HG03432 (cell line): ENCODE measurements at regions not wholly inside any gene's neighbourhood (a gene's known extent, or its start where the extent isn't known, plus 50 kb on each side); places are given as distances from the start of the nearest gene placed in this dataset.
"Not testable (repeated sequence)": the region's sequence is repeated elsewhere in the genome, so short reads cannot be mapped to it uniquely, and the experiment has no call there.

Source experiments
- ATAC-seq: cut with Tn5 transposase; IDR thresholded peaks from one replicate; pipeline ENCODE4 v1.9.1; 2021; ENCODE audit warnings: mild to moderate bottlenecking, moderate library complexity; ENCODE audit not compliant: unreplicated experiment

DNA sequence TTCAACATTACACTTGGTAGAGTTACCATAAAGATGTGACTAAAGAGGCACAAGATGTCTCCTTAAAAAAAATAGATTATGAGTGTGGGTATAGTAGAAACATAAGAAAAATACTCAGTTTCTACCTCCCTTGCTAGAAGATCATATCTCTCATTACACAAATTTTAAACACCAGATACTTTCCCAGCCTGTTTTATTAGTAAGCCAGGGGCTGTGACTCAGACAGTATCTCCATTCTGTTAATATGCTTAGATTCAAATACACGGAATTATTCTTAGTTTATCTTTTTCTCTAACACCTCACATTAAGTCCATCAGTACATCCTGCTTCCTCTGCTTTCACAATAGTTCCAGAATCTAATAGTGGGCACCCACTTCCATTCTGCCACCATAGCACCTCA, 561.8 kb upstream of the ADAMTS5 start:
- ATAC-seq: no peak

GRCh38 chr21:27526451-27526850, 559.6 kb upstream of the ADAMTS5 start:
- no peak for ATAC-seq

DNA sequence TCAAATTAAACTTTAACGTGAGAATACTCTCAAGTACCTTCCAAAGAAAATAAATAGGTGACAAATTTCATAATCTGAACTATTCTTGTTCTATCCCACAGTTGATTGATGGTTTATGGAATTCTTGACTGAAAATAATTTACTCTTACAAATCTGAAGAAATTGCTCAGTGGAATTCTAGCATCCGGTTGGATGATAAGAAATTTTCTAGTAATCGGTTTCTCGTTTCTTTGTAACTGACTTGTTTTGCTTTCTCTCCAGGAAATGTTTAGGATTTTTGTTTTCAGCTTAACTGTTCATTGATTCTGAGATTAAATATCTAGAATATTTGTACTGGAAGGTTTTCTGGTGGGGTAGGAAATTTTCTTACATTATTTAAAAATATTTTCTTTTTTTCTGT, 558.9 kb upstream of the ADAMTS5 start:
- no peak for ATAC-seq

DNA sequence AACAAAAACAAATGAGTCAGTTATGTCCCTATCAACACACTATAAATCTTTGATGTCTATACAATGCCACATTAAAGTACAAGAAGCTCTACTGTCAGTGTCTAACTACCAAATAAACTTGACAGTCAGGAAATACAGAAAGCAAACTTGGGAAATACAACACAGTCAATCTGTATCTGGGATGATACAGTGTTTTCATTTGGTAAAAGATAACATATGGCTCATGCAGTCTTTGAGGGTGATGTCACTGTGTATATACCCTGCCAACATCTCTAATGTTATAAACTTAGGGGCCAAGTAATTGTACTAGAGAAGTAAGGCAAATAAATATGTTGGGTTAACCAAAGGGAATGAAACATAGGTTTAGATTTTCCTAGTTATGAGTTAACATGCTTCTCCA, 552.5 kb upstream of the ADAMTS5 start:
- no peak for ATAC-seq

- ATAC-seq: not testable (repeated sequence)
Measured at GRCh38 chr21:27517177-27517576, 550.3 kb upstream of the ADAMTS5 start.

- ATAC-seq: no peak
Measured at GRCh38 chr21:27515676-27516075, 548.8 kb upstream of the ADAMTS5 start.

DNA sequence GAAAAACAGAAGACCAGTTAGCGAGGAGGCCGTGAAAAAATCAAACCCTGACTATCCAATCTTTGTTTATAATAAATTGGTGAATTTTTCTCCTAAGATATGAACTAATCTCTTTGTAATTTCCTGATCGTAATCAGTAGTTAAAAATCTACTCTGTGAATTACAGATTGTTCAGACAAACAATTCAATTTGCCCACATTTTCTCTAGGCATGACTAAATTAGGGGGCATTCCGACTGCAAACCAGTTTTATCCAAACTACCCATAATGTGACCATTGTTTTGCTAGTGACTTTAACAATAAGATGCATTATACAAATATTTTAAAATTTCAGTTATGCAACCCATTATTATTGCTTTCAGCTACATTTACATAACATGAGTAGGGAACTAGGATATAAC, 546.9 kb upstream of the ADAMTS5 start:
- ATAC-seq: no peak

DNA sequence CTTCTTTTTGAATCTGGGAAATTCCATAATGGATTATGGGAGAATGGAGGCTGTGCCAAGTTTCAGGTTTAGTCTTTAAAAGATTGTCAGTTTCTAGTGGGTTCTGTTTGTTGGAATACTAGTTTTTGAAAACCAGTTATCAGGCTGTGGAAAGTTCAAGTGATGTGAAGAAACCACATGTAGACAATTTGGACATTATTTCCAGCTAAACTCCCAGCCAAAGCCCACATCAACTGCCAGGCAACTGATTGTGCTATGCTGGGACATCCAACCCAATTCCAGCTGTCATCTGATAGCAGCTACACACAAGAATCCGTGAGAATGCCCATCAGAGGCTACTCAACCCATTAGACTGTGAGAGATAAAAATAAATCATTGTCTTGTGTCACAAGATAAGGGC, 546.1 kb upstream of the ADAMTS5 start:
- ATAC-seq: no peak

DNA sequence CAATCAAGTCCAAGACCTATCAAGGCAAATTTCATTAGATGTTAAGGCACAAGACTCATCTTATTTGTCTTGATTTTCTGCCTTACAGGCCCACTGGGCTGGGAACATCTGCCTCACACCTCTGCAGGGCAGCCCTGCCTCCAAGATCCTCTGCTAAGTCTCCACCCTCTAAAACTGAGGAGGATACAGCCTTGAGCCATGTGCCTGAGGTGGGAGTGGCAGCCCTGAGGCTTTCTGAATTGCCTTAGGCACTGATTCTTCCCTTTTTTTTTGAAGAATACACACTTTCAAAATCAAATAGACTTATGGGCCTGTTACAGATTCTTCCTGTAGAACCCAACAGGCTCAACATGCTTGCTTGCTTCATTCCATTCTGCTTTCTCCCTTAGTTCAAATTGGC, 544.3 kb upstream of the ADAMTS5 start:
- ATAC-seq: no peak

DNA sequence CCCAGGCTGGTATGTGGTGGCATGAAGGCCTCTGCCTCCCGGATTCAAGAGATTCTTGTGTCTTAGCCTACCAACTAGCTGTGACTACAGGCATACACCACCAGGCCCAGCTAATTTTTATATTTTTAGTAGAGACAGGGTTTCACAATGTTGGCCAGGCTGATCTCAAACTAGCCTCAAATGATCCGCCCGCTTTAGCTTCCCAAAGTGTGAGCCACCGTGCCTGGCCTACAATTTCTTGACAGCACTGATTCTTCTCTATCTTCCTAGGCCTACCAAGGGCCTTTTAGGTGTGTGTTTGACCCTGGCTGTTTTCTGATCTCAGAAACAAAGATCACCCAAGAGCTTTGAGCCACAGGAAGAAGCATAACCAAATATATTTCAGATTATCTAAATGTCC, 540.8 kb upstream of the ADAMTS5 start:
- no peak for ATAC-seq

GRCh38 chr21:27505516-27505915, 538.6 kb upstream of the ADAMTS5 start:
- no peak for ATAC-seq

- ATAC-seq: no peak
Measured at GRCh38 chr21:27502801-27503200, 535.9 kb upstream of the ADAMTS5 start.

DNA sequence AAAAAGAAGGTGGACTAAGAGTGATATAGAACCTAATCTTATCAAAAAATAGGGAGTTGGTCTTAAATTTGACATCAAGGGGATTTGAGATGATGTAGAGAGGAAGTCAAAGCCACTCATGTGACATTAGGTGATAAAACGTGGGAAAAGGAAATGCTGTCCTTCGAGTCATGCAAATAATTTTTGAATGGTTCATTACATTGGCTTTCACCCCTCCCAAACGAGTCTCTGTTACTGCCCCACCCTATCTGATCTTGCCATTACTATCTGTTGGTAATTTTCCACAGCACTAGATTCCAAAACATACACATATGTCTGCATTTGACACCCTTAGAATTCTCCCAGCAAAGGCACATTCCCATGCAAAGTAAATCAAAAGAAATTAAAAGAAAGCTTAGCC, 531.1 kb upstream of the ADAMTS5 start:
- ATAC-seq: no peak

- no peak for ATAC-seq
Measured at GRCh38 chr21:27495836-27496235, 528.9 kb upstream of the ADAMTS5 start.

- no peak for ATAC-seq
Measured at GRCh38 chr21:27493542-27493941, 526.7 kb upstream of the ADAMTS5 start.

DNA sequence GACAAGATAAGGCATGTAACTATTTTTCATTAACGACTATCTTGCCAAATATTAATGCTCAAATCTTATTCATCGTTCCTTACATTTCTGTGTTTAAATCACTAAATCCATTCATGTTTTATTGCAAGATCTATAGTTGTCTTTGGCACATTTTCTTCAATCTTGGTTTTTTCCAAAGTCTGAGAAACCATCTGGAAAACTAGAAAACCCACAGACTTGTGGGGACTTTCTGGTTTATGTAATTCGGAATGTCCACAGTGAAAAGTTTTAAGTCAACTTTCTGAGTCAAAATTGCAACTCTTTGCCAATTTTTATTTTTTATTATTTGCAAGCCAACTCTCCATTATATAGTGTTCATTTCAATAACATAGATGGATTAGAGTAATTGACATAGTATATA, 520.8 kb upstream of the ADAMTS5 start:
- ATAC-seq: no peak

DNA sequence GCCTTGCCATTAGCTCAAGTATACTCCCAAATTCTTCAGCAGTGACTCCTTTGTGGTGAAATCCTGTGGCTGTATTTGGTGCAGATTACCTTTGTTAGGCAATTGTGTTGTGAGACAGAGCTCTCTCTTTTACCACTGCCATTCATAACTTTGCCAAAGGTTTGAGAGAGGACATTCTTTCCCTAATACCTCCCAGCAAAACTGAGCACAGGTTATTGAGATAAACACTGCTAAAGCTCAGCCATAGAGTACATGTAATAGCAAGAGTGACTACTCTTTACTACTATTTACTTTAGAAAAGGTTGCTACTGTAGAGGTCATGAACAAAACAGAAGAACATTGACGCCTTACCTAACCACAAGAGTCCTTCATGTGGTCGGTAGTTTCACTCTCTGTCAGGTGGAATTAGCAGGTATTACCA, 514.0 kb upstream of the ADAMTS5 start:
- peak; percentile 83 for ATAC-seq

- ATAC-seq: no peak
Measured at GRCh38 chr21:27477296-27477695, 510.4 kb upstream of the ADAMTS5 start.

DNA sequence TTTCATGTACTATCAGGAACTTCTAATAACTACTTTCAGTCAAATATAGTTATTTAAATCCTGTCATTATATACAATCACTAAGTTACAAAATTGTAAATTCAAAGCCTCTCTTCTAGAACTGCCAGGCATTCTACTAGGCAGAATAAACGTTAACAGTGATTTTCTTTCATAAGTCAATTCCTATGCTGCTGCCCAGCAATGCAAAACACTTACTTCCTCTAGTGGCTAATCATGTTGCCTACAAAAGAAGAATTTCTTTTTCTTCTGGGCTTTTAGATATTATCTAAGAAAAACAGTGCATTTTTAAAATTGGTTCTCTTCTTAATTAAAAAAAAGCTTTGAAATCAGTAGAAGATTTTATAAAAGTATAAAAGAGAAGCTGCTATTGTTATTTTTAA, 509.8 kb upstream of the ADAMTS5 start:
- no peak for ATAC-seq

- ATAC-seq: no peak
Measured at GRCh38 chr21:27475363-27475955, 508.6 kb upstream of the ADAMTS5 start.

DNA sequence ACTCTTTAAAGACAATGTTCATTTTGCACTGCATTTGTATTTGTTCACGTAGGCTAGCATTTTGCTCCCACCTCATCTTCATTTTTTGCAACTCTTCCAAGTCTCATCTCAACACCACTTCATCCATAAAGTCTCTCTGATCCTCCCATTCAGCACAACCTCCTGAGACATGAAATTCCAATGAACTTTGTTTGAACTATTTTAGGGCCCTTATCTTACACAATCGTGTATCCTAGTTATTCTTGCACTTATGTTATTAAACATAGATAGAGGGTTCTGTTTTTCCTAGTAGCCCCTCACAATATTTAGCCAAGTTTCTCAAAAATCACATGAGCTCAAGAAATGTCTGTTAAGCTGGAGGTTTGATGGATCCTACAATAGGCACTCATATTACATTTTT, 500.5 kb upstream of the ADAMTS5 start:
- ATAC-seq: no peak

DNA sequence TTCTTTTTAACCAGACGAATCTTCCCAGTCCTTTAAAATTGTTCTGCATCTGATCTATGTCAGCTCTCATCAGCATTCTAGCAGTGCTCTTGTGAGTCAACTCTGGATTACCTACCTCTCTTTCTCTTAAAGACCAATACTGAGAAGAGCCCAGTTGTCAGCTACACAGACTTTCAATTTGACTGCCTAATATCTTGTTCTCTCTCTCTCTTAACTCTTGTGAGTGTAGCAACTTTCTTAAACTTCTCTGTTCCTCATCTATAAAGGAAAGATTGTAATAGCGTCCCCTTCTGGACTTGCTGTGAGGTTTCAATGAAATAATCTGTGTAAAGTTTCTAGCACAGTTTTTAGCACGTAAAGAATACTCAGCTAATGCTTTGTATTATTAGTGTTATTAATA, 499.3 kb upstream of the ADAMTS5 start:
- ATAC-seq: no peak

GRCh38 chr21:27464648-27465047, 497.8 kb upstream of the ADAMTS5 start:
- no peak for ATAC-seq

GRCh38 chr21:27462726-27463125, 495.8 kb upstream of the ADAMTS5 start:
- no peak for ATAC-seq
